Nephron progenitor cell (in vitro differentiated cells): ENCODE measurements at regions not wholly inside any gene's neighbourhood (a gene's known extent, or its start where the extent isn't known, plus 50 kb on each side); places are given as distances from the start of the nearest gene placed in this dataset.

Source experiments
- DNase-seq: peaks from one replicate; pipeline ENCODE4 v3.0.0; 2021
- H3K27ac Mint-ChIP-seq: 2 replicates; pipeline ENCODE4 v1.8.0; 2021; ENCODE audit warnings: mild to moderate bottlenecking, moderate library complexity, mixed read lengths
- H3K27me3 Mint-ChIP-seq: 2 replicates; pipeline ENCODE4 v1.8.0; 2021; ENCODE audit warnings: mild to moderate bottlenecking, low read depth, mixed read lengths; ENCODE audit not compliant: poor library complexity
- H3K36me3 Mint-ChIP-seq: 2 replicates; pipeline ENCODE4 v1.8.0; 2021; ENCODE audit warnings: low read depth, mixed read lengths
- H3K4me1 Mint-ChIP-seq: 2 replicates; pipeline ENCODE4 v1.8.0; 2021; ENCODE audit warnings: mixed read lengths
- H3K4me3 Mint-ChIP-seq: 2 replicates; pipeline ENCODE4 v1.8.0; 2021; ENCODE audit warnings: mild to moderate bottlenecking, moderate library complexity, mixed read lengths
- H3K9me3 Mint-ChIP-seq: 2 replicates; pipeline ENCODE4 v1.8.0; 2021; ENCODE audit warnings: mild to moderate bottlenecking, moderate library complexity, mixed read lengths
- CTCF ChIP-seq: fragments of 200-600 bp; sonication (generic); IDR thresholded peaks from 2 replicates; pipeline ENCODE4 v1.5.0; 2021; ENCODE audit warnings: antibody characterized with exemption

GRCh38 chr18:37684590-37684989, 119.0 kb upstream of the CELF4 start:
- Mint-ChIP-seq H3K9me3 (no peaks in the 10 kb centered on the region), H3K27ac (no peak overlapping the region), H3K27me3 (peaks cover 12% of the 10 kb centered on the region), H3K4me3 (no peak overlapping the region), H3K4me1 (no peaks in the 10 kb centered on the region), H3K36me3 (no peaks in the 10 kb centered on the region)
- TF ChIP-seq CTCF, result no peak
- no peak for DNase-seq

- DNase-seq, result no peak
- peaks cover 12% of the 10 kb centered on the region for H3K27me3 Mint-ChIP-seq
- H3K4me3 Mint-ChIP-seq, result no peak overlapping the region
- no peaks in the 10 kb centered on the region for H3K36me3 Mint-ChIP-seq
- no peak for TF ChIP-seq CTCF
- no peaks in the 10 kb centered on the region for H3K9me3 Mint-ChIP-seq
- H3K4me1 Mint-ChIP-seq, result no peaks in the 10 kb centered on the region
- H3K27ac Mint-ChIP-seq, result no peak overlapping the region
Measured at GRCh38 chr18:37684183-37684582, 118.6 kb upstream of the CELF4 start.

GRCh38 chr18:37680911-37681310, 115.3 kb upstream of the CELF4 start:
- Mint-ChIP-seq H3K4me3 (no peak overlapping the region), H3K27ac (no peak overlapping the region), H3K4me1 (no peaks in the 10 kb centered on the region), H3K9me3 (peaks cover 3% of the 10 kb centered on the region), H3K27me3 (peaks cover 5% of the 10 kb centered on the region), H3K36me3 (no peaks in the 10 kb centered on the region)
- TF ChIP-seq CTCF, result no peak
- DNase-seq, result no peak

GRCh38 chr18:37676276-37676675, 110.7 kb upstream of the CELF4 start:
- H3K4me1 Mint-ChIP-seq, result no peaks in the 10 kb centered on the region
- no peak for TF ChIP-seq CTCF
- no peak overlapping the region for H3K4me3 Mint-ChIP-seq
- H3K36me3 Mint-ChIP-seq, result no peaks in the 10 kb centered on the region
- peaks cover 13% of the 10 kb centered on the region for H3K9me3 Mint-ChIP-seq
- DNase-seq, result no peak
- H3K27ac Mint-ChIP-seq, result no peak overlapping the region
- H3K27me3 Mint-ChIP-seq, result peaks cover 9% of the 10 kb centered on the region

GRCh38 chr18:37675699-37676098, 110.1 kb upstream of the CELF4 start:
- no peak for DNase-seq
- H3K4me3 Mint-ChIP-seq, result no peak overlapping the region
- H3K27me3 Mint-ChIP-seq, result peaks cover 9% of the 10 kb centered on the region
- no peaks in the 10 kb centered on the region for H3K36me3 Mint-ChIP-seq
- no peak for TF ChIP-seq CTCF
- H3K4me1 Mint-ChIP-seq, result no peaks in the 10 kb centered on the region
- no peak overlapping the region for H3K27ac Mint-ChIP-seq
- H3K9me3 Mint-ChIP-seq, result peaks cover 13% of the 10 kb centered on the region

GRCh38 chr18:37674570-37674969, 109.0 kb upstream of the CELF4 start:
- Mint-ChIP-seq H3K27me3 (peaks cover 12% of the 10 kb centered on the region), H3K4me1 (peaks cover 2% of the 10 kb centered on the region), H3K36me3 (no peaks in the 10 kb centered on the region), H3K27ac (no peak overlapping the region), H3K9me3 (peaks cover 15% of the 10 kb centered on the region), H3K4me3 (no peak overlapping the region)
- DNase-seq, result no peak
- no peak for TF ChIP-seq CTCF
